AG08395 (cell line): ENCODE measurements at regions not wholly inside any gene's neighbourhood (a gene's known extent, or its start where the extent isn't known, plus 50 kb on each side); places are given as distances from the start of the nearest gene placed in this dataset.
A peak's percentile ranks its signal among the peaks of the same experiment; 100 is the strongest.
"Not testable (repeated sequence)": the region's sequence is repeated elsewhere in the genome, so short reads cannot be mapped to it uniquely, and the experiment has no call there.

Experiments
- DNase-seq: peaks from one replicate; pipeline ENCODE4 v3.0.0; 2012; ENCODE audit warnings: mixed read lengths, low spot score

DNA sequence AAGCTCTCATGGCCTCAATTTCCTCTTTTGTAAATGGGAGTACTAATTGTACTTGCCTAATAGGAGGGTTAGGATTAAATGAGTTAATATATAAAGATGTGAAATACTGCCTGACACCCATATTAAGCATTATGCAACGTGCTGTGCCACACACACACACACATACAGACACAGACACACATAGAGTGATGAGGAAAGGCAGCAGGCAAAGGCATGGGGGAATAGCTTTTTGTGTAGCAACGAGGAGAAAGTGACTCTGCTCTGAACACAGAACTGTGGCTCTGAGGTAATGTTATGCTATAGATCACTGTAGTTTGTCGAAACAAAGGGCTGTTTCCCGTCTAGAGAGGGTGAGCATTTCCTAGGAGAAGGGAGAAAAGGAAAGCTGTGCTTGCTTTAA lies 233.3 kb upstream of the SLCO3A1 start:
- DNase-seq = no peak

- DNase-seq = no peak
Measured at GRCh38 chr15:91622235-91622634, 231.3 kb upstream of the SLCO3A1 start.

- no peak for DNase-seq
Measured at GRCh38 chr15:91622711-91623342, 230.7 kb upstream of the SLCO3A1 start.

DNA sequence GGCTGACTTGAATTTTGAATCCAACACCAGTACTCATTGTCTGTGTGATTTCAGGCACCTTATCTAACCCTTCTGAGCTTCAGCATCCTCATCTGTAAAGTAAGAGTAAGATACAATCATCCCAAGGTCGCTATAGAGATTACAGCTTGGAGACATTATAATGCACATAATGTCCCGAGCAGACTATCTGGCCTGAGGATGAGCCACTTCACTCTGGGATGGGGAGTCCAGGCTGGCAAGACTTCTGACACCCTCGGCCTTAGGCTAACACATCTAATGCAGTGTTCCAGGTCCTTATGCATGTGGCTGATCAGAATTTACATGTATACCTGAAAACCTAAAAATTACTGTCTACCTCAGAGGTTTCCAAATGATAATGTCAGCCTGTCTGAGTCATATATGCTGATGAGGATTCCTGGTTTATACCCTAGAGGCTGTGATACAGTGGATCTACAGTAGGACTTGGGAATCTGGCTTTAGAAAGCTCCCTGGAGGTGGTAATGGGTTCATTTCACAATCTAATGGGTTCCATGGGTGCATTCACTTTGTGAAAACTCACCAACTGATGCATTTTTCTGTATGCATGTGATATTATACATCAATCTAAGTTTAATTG lies 229.0 kb upstream of the SLCO3A1 start:
- no peak for DNase-seq

GRCh38 chr15:91625506-91625905 lies 228.0 kb upstream of the SLCO3A1 start:
- DNase-seq = no peak

DNA sequence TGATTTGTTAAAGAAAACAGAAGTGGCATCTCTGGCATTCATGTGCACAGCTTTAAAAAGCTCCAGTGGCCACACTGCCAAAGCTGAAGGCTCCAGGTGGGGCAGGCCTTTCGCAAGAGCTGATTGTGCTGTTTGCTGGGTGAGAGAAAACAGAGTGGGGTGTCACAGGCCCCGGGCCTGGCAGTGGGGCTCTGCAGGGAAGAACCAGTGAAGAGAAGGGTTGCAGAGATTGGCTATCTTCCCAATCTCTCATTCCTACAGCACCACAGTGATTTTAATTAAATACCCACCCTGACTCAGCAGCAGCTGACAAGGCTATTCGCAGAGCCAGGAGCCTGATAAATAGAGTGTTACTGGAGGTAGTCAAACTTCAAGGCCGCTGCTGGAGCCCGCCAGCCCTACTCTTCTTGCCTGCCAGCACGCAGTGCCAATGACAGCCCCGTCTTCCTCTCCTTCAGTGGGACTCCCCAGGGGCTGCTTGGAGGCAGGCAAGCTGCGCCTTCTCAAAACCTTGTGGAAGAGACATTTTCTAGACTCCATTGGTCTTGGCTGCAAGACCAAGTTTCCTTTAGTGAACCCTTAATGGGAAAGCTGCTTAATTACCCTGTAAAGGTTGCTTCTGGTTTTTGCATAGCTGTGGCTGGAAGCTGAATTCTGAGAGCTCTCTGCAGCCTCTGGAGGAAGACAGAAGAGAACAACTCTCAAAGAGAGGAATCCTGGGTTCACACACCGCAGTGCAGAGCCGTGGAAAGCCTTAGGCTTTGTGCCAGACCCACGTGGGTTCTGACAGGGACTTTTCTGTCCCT lies 225.8 kb upstream of the SLCO3A1 start:
- peak; percentile 62 for DNase-seq

DNA sequence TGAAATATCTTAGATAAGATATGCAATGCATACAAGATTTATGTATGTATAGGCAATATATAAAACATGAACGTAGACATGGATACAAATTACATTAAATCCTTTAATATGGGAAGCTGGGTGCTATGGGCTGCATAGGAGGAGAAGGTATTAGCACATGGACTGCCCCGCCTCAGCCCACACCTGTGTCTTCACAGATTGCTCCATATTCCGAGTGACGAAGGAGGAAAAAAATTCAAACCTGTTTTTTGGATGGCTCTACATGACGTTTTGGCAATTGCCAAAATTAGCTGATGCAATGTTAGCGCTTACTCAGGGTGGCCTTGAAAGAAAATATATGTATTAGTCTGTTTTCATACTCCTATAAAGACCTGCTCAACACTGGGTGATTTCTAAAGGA lies 223.4 kb upstream of the SLCO3A1 start:
- no peak for DNase-seq

DNA sequence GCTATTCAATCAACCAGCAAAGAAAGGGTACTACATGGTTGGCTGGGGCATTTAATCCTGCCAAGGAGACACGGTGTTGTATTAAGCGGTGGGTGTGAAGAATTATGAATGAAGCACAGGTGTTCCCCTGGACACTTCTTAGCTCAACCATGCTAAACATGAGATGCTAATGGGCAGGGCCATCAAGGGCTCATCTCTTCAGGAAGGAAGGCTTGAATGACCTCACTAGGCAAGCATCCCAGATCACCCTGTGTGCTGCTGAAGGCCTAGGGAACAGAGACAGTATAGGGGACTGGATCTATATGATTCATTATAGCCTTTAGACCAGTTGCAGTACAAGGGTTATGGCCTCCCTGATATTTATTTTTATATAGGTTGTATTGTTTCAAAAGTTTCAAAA lies 221.3 kb upstream of the SLCO3A1 start:
- DNase-seq = no peak

DNA sequence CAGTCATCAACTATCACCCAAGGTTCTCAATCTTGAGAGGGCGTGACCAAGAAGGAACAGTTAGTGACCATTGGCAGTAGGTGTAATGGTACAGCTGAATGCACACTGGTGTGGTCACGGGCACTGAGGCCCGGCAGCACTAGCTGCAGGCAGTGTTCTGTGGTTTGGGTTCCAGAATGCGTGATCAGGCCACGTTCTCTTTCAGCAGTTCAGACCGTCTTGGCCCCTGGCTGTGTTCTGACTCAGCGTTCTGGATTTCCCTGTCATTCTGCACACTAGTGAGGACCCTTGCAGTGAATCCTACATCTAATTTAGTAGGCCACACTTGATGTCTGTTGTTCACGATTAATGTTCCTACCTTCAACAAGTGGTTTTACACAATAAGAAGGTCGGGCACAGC lies 220.5 kb upstream of the SLCO3A1 start:
- no peak for DNase-seq

DNA sequence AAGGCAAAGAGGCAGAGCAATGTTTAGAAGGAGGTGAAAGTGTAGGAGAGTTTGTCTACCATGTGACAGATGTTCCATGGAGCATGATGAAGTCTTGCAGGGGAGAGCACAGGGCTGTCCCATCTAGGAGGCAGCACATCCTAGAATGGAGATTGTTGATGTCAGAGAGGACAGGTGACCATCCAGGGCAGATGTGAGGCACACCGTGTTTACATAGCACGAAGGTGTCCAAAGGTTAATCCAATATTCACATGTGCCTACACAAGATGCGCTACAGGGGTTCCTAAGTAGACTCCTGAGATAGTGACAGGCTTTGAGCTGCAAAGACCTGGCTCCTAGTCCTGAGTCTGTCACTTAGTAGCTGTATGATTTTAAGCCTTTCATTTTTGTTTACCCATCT lies 219.3 kb upstream of the SLCO3A1 start:
- no peak for DNase-seq

- no peak for DNase-seq
Measured at GRCh38 chr15:91635080-91635479, 218.4 kb upstream of the SLCO3A1 start.

DNA sequence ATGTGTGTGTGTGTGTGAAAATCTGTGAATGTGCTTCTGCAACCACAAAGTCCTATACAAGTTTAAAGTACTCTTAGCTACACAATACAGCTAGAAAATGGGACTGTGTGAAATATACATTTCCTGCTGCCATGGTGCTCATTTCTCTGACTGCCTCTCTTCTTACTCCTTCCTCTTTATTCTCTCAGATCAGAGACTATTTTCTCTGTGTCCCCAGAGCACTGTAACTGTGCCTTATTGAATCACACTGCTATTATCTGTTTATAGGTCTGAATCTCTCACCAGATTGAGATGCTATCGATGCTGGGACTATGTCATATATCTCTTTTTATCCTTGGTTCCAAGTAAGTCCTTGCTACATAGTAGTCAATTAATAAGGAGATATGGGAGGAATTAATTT lies 217.9 kb upstream of the SLCO3A1 start:
- DNase-seq = no peak

GRCh38 chr15:91649016-91649415 lies 204.5 kb upstream of the SLCO3A1 start:
- no peak for DNase-seq

GRCh38 chr15:91649831-91650321 lies 203.6 kb upstream of the SLCO3A1 start:
- DNase-seq = no peak

DNA sequence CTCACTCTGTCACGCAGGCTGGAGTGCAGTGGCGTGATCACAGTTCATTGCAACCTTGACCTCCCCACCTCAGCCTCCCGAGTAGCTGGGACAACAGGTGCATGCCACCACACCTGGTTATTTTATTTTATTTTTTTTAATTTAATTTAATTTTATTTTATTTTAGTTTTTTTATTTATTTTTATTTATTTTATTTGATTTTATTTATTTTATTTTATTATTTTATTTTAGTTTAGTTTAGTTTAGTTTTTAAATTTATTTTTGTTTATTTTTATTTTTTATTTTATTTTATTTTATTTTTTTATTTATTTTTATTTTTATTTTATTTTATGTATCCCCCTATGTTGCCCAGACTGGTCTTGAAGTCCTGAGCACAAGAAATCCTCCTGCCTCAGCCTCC lies 202.3 kb upstream of the SLCO3A1 start:
- no peak for DNase-seq

DNA sequence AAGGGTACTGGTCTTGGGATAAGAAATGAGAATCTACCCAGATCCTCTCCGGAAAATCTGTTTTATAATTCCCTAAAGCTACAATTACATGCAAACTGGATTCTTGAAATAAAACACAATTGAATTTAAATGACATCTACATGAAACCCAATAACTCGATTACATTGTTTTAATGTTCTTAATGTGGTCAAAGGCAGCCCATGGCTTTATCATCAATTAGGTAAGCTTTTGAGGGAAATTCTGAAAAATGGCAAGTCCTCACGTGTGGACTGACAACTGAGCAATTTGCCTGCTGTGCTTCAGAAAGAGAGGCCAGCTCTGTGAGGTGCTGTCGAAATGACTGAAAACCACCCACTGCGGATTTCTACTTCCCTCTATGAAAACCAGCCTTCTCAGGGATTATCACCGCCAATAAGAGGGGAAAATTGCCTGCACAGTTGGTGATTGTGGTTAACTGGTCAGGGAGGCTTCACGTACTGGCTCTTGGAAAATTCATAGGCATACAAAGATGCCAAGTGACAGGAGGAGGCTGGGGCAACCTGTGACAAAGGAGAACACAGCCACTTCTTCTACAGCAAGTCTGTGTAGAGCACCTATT lies 200.8 kb upstream of the SLCO3A1 start:
- no peak for DNase-seq

GRCh38 chr15:91655563-91656290 lies 197.8 kb upstream of the SLCO3A1 start:
- not testable (repeated sequence) for DNase-seq

- DNase-seq = peak; percentile 4
Measured at GRCh38 chr15:91660174-91660649, 193.3 kb upstream of the SLCO3A1 start.

GRCh38 chr15:91664224-91664836 lies 189.2 kb upstream of the SLCO3A1 start:
- DNase-seq = no peak

DNA sequence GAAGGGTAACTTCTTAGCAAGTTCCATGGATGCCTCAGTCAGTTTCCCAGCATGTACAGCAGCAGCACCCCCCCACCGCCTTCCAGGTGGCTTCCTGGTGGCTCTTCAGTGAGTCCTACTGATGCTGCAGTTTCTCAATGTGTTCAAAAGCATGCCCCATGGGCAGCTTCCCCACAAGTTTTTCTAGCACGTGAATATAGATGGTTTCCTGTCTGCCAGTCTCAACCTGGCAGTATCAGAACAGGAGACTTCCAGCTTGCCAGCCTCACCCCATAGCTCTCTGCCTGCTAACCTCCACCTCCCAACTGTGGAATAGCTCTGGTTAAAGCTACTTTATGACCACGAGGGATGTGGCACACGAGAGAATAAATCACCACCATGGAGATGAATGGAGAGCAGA lies 188.3 kb upstream of the SLCO3A1 start:
- no peak for DNase-seq

DNA sequence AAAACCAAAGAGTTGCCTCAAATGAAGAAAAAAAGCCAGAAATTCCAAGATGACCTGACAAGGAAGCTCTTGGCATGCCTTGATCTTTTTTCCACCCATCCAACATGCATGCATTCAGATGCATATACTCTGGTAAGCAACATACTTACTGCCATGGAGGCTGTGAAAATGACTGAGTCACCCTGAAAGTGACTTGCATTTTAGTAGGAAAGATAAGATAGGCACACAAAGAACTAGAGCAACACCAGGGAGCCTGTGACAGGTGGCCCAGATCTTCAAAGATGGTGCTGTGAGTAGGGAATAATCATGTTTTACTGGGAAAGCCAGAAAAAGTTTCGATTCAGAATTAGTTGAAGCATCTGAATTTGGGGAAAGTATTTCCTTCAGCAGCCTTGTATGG lies 185.1 kb upstream of the SLCO3A1 start:
- DNase-seq = no peak

- DNase-seq = no peak
Measured at GRCh38 chr15:91670108-91670507, 183.4 kb upstream of the SLCO3A1 start.
